Neural cell (in vitro differentiated cells): ENCODE measurements at regions not wholly inside any gene's neighbourhood (a gene's known extent, or its start where the extent isn't known, plus 50 kb on each side); places are given as distances from the start of the nearest gene placed in this dataset.

Experiments
- H2AFZ ChIP-seq: fragments of 200-600, 300-800 bp; sonication (generic), shearing (Covaris generic); 2 replicates; pipeline ENCODE4 v1.6.0; 2014; ENCODE audit warnings: low read depth, mild to moderate bottlenecking, antibody characterized with exemption, low read length, moderate library complexity
- H3F3A ChIP-seq: fragments of 200-600 bp; shearing (Covaris generic); 2 replicates; pipeline ENCODE4 v1.6.1; 2016; ENCODE audit warnings: mild to moderate bottlenecking, moderate library complexity, mixed read lengths, antibody characterized with exemption, low read length; ENCODE audit not compliant: insufficient read depth, poor library complexity, severe bottlenecking
- H3K27ac ChIP-seq: fragments of 200-600, 300-800 bp; sonication (generic), shearing (Covaris generic); 2 replicates; pipeline ENCODE4 v1.5.1; 2014; ENCODE audit warnings: mild to moderate bottlenecking, low read length, moderate library complexity
- H3K27me3 ChIP-seq: fragments of 300-800, 200-600 bp; sonication (generic), shearing (Covaris generic); 2 replicates; pipeline ENCODE4 v1.6.0; 2014; ENCODE audit warnings: mild to moderate bottlenecking, low read depth, low read length, moderate library complexity; ENCODE audit not compliant: insufficient read depth
- H3K36me3 ChIP-seq: fragments of 300-800, 200-600 bp; sonication (generic), shearing (Covaris generic); 2 replicates; pipeline ENCODE4 v1.5.1; 2014; ENCODE audit warnings: mild to moderate bottlenecking, antibody characterized with exemption, low read length, moderate library complexity; ENCODE audit not compliant: insufficient read depth
- H3K4me2 ChIP-seq: fragments of 300-800, 200-600 bp; sonication (generic), shearing (Covaris generic); 2 replicates; pipeline ENCODE4 v1.6.0; 2014; ENCODE audit warnings: mild to moderate bottlenecking, low read length
- H3K4me3 ChIP-seq: fragments of 300-800, 200-600 bp; sonication (generic), shearing (Covaris generic); 2 replicates; pipeline ENCODE4 v1.5.1; 2014; ENCODE audit warnings: mild to moderate bottlenecking, low read length, moderate library complexity
- H3K79me2 ChIP-seq: fragments of 200-600 bp; shearing (Covaris generic); replicated peaks from 2 replicates; pipeline ENCODE4 v1.6.0; 2014; ENCODE audit warnings: mild to moderate bottlenecking, low read length, moderate library complexity; ENCODE audit not compliant: insufficient read depth
- H3K9ac ChIP-seq: fragments of 300-800, 200-600 bp; sonication (generic), shearing (Covaris generic); 2 replicates; pipeline ENCODE4 v1.6.1; 2016; ENCODE audit warnings: mild to moderate bottlenecking, low read length, mixed read lengths
- H3K9me2 ChIP-seq: fragments of 200-600 bp; shearing (Covaris generic); 2 replicates; pipeline ENCODE4 v1.6.1; 2016; ENCODE audit warnings: mild to moderate bottlenecking, low read length, mixed read lengths; ENCODE audit not compliant: insufficient read depth
- H3K9me3 ChIP-seq: fragments of 200-600, 300-800 bp; sonication (generic), shearing (Covaris generic); 2 replicates; pipeline ENCODE4 v1.6.1; 2016; ENCODE audit warnings: mild to moderate bottlenecking, mixed run types, low read length, moderate library complexity, mixed read lengths
- H4K20me1 ChIP-seq: fragments of 200-600 bp; shearing (Covaris generic); 2 replicates; pipeline ENCODE4 v1.6.1; 2016; ENCODE audit warnings: mild to moderate bottlenecking, mixed run types; ENCODE audit not compliant: insufficient read depth
- EP300 ChIP-seq: fragments of 450-650 bp; conservative IDR thresholded peaks from 2 replicates; pipeline ENCODE4 v1.6.1; 2014; ENCODE audit warnings: antibody characterized with exemption, mild to moderate bottlenecking, moderate library complexity; ENCODE audit not compliant: poor library complexity, severe bottlenecking
- EZH2 ChIP-seq: fragments of 200-600, 300-800 bp; shearing (Covaris generic), sonication (generic); IDR thresholded peaks from 2 replicates; pipeline ENCODE4 v1.6.1; 2014; ENCODE audit warnings: antibody characterized with exemption, low read length, borderline replicate concordance, mild to moderate bottlenecking; ENCODE audit not compliant: insufficient read depth, poor library complexity, severe bottlenecking
- MXI1 ChIP-seq: fragments of 450-650 bp; conservative IDR thresholded peaks from 2 replicates; pipeline ENCODE4 v1.6.1; 2014; ENCODE audit warnings: antibody characterized with exemption, mild to moderate bottlenecking; ENCODE audit not compliant: poor library complexity, severe bottlenecking
- RAD21 ChIP-seq: fragments of 450-650 bp; conservative IDR thresholded peaks from 2 replicates; pipeline ENCODE4 v1.6.1; 2014; ENCODE audit warnings: antibody characterized with exemption, mild to moderate bottlenecking, moderate library complexity
- REST ChIP-seq: IDR thresholded peaks from 2 replicates; pipeline ENCODE4 v1.6.1; 2012; ENCODE audit warnings: borderline replicate concordance
- SMC3 ChIP-seq: fragments of 450-650 bp; conservative IDR thresholded peaks from 2 replicates; pipeline ENCODE4 v1.6.1; 2014; ENCODE audit warnings: antibody characterized with exemption, mild to moderate bottlenecking, moderate library complexity; ENCODE audit not compliant: poor library complexity
- TAF1 ChIP-seq: IDR thresholded peaks from 2 replicates; pipeline ENCODE4 v1.6.1; 2012; ENCODE audit warnings: low read depth
- TF ChIP-seq, protein P1 (sequence below): fragments of 450-650 bp; IDR thresholded peaks from 2 replicates; pipeline ENCODE4 v1.5.1; 2014; ENCODE audit warnings: antibody characterized with exemption, mild to moderate bottlenecking, moderate library complexity; ENCODE audit not compliant: poor library complexity, severe bottlenecking

GRCh38 chr4:154013576-154013975 is 224.7 kb upstream of the SFRP2 start:
- no peak overlapping the region for H3K9ac ChIP-seq
- no peaks in the 10 kb centered on the region for H3K27me3 ChIP-seq
- H3K4me2 ChIP-seq, result no peak overlapping the region
- H2AFZ ChIP-seq, result no peak overlapping the region
- H3K9me2 ChIP-seq, result no peaks in the 10 kb centered on the region
- H3K36me3 ChIP-seq, result no peaks in the 10 kb centered on the region
- no peaks in the 10 kb centered on the region for H4K20me1 ChIP-seq
- H3K4me3 ChIP-seq, result no peak overlapping the region
- no peaks in the 10 kb centered on the region for H3F3A ChIP-seq
- no peaks in the 10 kb centered on the region for H3K79me2 ChIP-seq
- H3K9me3 ChIP-seq, result no peaks in the 10 kb centered on the region
- no peak overlapping the region for H3K27ac ChIP-seq
- TF ChIP-seq, protein P1, sequence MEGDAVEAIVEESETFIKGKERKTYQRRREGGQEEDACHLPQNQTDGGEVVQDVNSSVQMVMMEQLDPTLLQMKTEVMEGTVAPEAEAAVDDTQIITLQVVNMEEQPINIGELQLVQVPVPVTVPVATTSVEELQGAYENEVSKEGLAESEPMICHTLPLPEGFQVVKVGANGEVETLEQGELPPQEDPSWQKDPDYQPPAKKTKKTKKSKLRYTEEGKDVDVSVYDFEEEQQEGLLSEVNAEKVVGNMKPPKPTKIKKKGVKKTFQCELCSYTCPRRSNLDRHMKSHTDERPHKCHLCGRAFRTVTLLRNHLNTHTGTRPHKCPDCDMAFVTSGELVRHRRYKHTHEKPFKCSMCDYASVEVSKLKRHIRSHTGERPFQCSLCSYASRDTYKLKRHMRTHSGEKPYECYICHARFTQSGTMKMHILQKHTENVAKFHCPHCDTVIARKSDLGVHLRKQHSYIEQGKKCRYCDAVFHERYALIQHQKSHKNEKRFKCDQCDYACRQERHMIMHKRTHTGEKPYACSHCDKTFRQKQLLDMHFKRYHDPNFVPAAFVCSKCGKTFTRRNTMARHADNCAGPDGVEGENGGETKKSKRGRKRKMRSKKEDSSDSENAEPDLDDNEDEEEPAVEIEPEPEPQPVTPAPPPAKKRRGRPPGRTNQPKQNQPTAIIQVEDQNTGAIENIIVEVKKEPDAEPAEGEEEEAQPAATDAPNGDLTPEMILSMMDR, result no peak
- no peak for TF ChIP-seq TAF1
- TF ChIP-seq EP300, result no peak
- no peak for TF ChIP-seq MXI1
- TF ChIP-seq SMC3, result no peak
- no peak for TF ChIP-seq EZH2

DNA sequence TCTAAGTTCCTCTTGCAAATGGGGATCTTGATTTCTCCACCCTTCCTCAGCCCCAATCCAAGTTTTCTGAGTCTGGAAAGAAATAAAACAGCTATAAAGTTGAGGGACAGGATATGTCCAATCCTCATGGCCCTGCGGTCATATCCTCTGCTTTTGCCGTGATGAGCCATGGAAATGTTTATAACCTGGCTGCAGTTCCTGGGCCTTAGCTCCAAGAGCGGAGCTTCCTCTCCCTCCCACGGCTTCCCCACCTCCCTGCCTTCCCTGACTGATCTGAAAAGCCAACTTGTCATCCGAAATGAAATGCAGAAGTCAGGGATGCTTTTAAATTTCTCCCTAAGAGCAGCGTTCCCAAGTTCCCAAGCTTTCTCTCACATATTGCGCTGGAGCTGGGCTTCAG is 221.5 kb upstream of the SFRP2 start:
- H3K9ac ChIP-seq, result no peak overlapping the region
- TF ChIP-seq, protein P1, result no peak
- TF ChIP-seq REST (no peak), RAD21 (no peak), MXI1 (no peak), TAF1 (no peak), EZH2 (no peak), EP300 (no peak)
- H2AFZ ChIP-seq, result no peak overlapping the region

More for the DNA sequence above, 221.5 kb upstream of the SFRP2 start:
- Histone ChIP-seq H3K79me2 (no peaks in the 10 kb centered on the region), H3K27me3 (no peaks in the 10 kb centered on the region), H3K9me3 (no peaks in the 10 kb centered on the region), H3K27ac (no peak overlapping the region), H3F3A (no peaks in the 10 kb centered on the region), H3K9me2 (no peaks in the 10 kb centered on the region), H3K4me3 (no peak overlapping the region), H4K20me1 (no peaks in the 10 kb centered on the region), H3K36me3 (no peaks in the 10 kb centered on the region), H3K4me2 (no peak overlapping the region)
